OCI-LY3 (cell line): ENCODE measurements at regions not wholly inside any gene's neighbourhood (a gene's known extent, or its start where the extent isn't known, plus 50 kb on each side); places are given as distances from the start of the nearest gene placed in this dataset.

Experiments used
- EZH2phosphoT487 ChIP-seq: fragments of 200-600 bp; shearing (Covaris generic); IDR thresholded peaks from 2 replicates; pipeline ENCODE4 v1.6.1; 2018; ENCODE audit warnings: antibody characterized with exemption, mixed run types, low read depth
- TF ChIP-seq, protein P1 (sequence below): fragments of 200-600, 300-600 bp; sonication (generic); IDR thresholded peaks from 2 replicates; pipeline ENCODE4 v1.5.1; 2014; ENCODE audit warnings: antibody characterized with exemption, low read length, low read depth

DNA sequence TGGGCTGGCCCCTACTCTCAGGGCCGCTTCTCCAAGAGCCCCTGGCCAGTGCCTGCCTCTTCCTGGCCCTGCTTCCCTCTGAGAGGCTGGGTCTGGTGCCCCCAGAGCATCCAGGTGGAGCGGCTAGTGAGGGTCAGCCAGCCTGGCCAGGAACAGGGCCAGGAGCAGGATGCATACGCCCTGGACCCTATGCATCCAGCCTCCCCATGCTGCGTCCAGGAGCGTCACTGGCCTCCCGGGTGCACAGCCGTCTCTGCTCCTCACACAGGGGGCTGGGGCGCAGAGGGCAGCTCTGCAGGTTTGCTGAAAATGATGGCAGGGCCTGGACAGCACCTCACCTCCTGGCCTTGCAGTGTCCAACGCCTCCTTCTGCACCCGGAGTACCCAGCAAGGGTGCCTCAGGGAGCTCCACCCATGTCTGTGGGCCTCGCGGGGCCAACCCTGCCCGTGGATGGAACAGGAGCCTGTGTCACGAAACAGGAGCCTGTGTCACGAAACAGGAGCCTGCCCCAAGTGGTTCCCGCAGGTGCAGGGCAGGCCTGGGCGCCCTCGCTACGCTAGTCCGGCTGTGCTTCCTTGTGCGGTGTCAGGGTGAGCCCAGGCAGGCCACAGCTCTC, 246.2 kb upstream of the PPP2R2D start:
- TF ChIP-seq EZH2phosphoT487: no peak
- TF ChIP-seq, protein P1, sequence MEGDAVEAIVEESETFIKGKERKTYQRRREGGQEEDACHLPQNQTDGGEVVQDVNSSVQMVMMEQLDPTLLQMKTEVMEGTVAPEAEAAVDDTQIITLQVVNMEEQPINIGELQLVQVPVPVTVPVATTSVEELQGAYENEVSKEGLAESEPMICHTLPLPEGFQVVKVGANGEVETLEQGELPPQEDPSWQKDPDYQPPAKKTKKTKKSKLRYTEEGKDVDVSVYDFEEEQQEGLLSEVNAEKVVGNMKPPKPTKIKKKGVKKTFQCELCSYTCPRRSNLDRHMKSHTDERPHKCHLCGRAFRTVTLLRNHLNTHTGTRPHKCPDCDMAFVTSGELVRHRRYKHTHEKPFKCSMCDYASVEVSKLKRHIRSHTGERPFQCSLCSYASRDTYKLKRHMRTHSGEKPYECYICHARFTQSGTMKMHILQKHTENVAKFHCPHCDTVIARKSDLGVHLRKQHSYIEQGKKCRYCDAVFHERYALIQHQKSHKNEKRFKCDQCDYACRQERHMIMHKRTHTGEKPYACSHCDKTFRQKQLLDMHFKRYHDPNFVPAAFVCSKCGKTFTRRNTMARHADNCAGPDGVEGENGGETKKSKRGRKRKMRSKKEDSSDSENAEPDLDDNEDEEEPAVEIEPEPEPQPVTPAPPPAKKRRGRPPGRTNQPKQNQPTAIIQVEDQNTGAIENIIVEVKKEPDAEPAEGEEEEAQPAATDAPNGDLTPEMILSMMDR: no peak
